K562 (cell line): ENCODE measurements at regions not wholly inside any gene's neighbourhood (a gene's known extent, or its start where the extent isn't known, plus 50 kb on each side); places are given as distances from the start of the nearest gene placed in this dataset.

ENCODE experiments used
- ATAC-seq: fragments of 200-7000 bp; cut with Tn5 transposase; 3 replicates; pipeline ENCODE4 v1.9.1; 2020; ENCODE audit warnings: moderate library complexity
- BruUV-seq: library from RNA; stranded (reverse); fragments of 400-500 nt; replicated peaks from 2 replicates; lab custom pipeline; 2021; lab: Mats Ljungman, UMichigan
- CTCF ChIA-PET: fragments of 300-600 bp; formaldehyde crosslinking; extraction: SDS; loops from one replicate; lab custom pipeline; 2021; ENCODE audit warnings: low intra/inter-chr PET ratio; lab: Yijun Ruan, JAX
- POLR2A ChIA-PET: fragments of 300-600, 350-650 bp; sonication (Branson Sonifier 250); formaldehyde crosslinking; extraction: SDS; loops from one replicate; lab custom pipeline; 2021; ENCODE audit warnings: antibody characterized with exemption, inconsistent platforms; lab: Yijun Ruan, JAX
- DNase-seq, 4 experiments: peaks; one replicate each; pipeline versions ENCODE4 v3.0.0 to v3.0.0-alpha.2; 2011 to 2018; ENCODE audit warnings: low spot score in 3 of 4, mixed read lengths in 3 of 4; ENCODE audit errors: extremely low read depth in 1 of 4
- FAIRE-seq: peaks from 2 replicates; lab custom pipeline; 2011; peaks lifted over from hg19 to GRCh38; lab: Jason Lieb, UNC
- H2AFZ ChIP-seq: 2 replicates; pipeline ENCODE4 v1.6.0; 2011; ENCODE audit warnings: low read depth, low read length, control low read depth, inconsistent platforms
- H3K27ac ChIP-seq: fragments of 200-600 bp; 3 replicates; pipeline ENCODE4 v1.8.0; 2011; ENCODE audit warnings: low read depth, mild to moderate bottlenecking, control low read depth, inconsistent platforms, low read length, moderate library complexity, mixed read lengths; ENCODE audit errors: extremely low read depth
- H3K27me3 ChIP-seq, 2 experiments: fragments of 300-600 bp in 1 of 2; 2 replicates in 1 of 2; 3 replicates in 1 of 2; pipeline versions ENCODE4 v1.6.0 to v1.8.0; 2011; ENCODE audit warnings: inconsistent platforms in 2 of 2, low read length in 2 of 2, mild to moderate bottlenecking in 1 of 2, mixed read lengths in 1 of 2, moderate library complexity in 1 of 2; ENCODE audit not compliant: control insufficient read depth in 2 of 2, insufficient read depth in 2 of 2
- H3K36me3 ChIP-seq: fragments of 300-600 bp; 3 replicates; pipeline ENCODE4 v1.8.0; 2011; ENCODE audit warnings: mild to moderate bottlenecking, low read length, inconsistent platforms; ENCODE audit not compliant: control insufficient read depth, insufficient read depth
- H3K4me1 ChIP-seq, 2 experiments: fragments of 200-600 bp in 1 of 2; replicated peaks in 1 of 2; 2 replicates in 1 of 2; 3 replicates in 1 of 2; pipeline versions ENCODE4 v1.5.1 to v1.8.0; 2011; ENCODE audit warnings: inconsistent platforms in 2 of 2, low read length in 2 of 2, mild to moderate bottlenecking in 1 of 2, mixed read lengths in 1 of 2, moderate library complexity in 1 of 2; ENCODE audit not compliant: control insufficient read depth in 2 of 2, insufficient read depth in 2 of 2
- H3K4me2 ChIP-seq: 2 replicates; pipeline ENCODE4 v1.6.1; 2011; ENCODE audit warnings: low read length, control low read depth, inconsistent platforms, mixed read lengths; ENCODE audit not compliant: insufficient read depth
- H3K4me3 ChIP-seq: fragments of 200-600 bp; sonication (generic), shearing (Covaris generic); 2 replicates; pipeline ENCODE4 v1.5.1; 2016; ENCODE audit warnings: control low read depth, inconsistent platforms
- H3K79me2 ChIP-seq: fragments of 200-600 bp; 3 replicates; pipeline ENCODE4 v1.8.0; 2011; ENCODE audit warnings: low read length, inconsistent platforms; ENCODE audit not compliant: control insufficient read depth, insufficient read depth
- H3K9ac ChIP-seq, 2 experiments: 2 replicates each; pipeline versions ENCODE4 v1.6.0 to v1.6.1; 2011; ENCODE audit warnings: low read depth in 2 of 2, low read length in 2 of 2, control low read depth in 1 of 2, inconsistent platforms in 1 of 2, mild to moderate bottlenecking in 1 of 2, mixed read lengths in 1 of 2; ENCODE audit not compliant: insufficient read depth in 1 of 2
- H3K9me1 ChIP-seq: one replicate; pipeline ENCODE4 v1.6.0; 2011; ENCODE audit warnings: inconsistent platforms, mild to moderate bottlenecking, low read length, moderate library complexity; ENCODE audit not compliant: control insufficient read depth, insufficient read depth
- H3K9me3 ChIP-seq: replicated peaks from 2 replicates; pipeline ENCODE4 v1.5.1; 2011; ENCODE audit warnings: low read depth, low read length, inconsistent platforms; ENCODE audit not compliant: control insufficient read depth, insufficient read depth
- H4K20me1 ChIP-seq: replicated peaks from 2 replicates; pipeline ENCODE4 v1.6.1; 2011; ENCODE audit warnings: low read length, inconsistent platforms, mixed read lengths; ENCODE audit not compliant: control insufficient read depth, insufficient read depth
- HNRNPL ChIP-seq: fragments of 200-400 bp; formaldehyde crosslinking; IDR thresholded peaks from 2 replicates; pipeline ENCODE4 v1.6.1; 2017; ENCODE audit warnings: low read depth, mild to moderate bottlenecking, low read length
- SREBF2 ChIP-seq: sonication (generic); formaldehyde crosslinking; IDR thresholded peaks from 2 replicates; pipeline ENCODE4 v1.4.0; 2020; ENCODE audit warnings: mild to moderate bottlenecking, missing genetic modification reagents
- TAF9B ChIP-seq: fragments of 450-650 bp; IDR thresholded peaks from 2 replicates; pipeline ENCODE4 v1.6.1; 2018; ENCODE audit warnings: mild to moderate bottlenecking; ENCODE audit not compliant: partially characterized antibody
- ZNF121 ChIP-seq: sonication (generic); formaldehyde crosslinking; conservative IDR thresholded peaks from 2 replicates; pipeline ENCODE4 v1.8.0; 2022; ENCODE audit warnings: missing genetic modification reagents
- WGBS: fragments of 100-300 bp; shearing (Covaris generic); methylation state at CpG from one replicate; pipeline ENCODE4 v1.1.6; 2016; ENCODE audit warnings: low coverage, mixed read lengths; ENCODE audit not compliant: insufficient coverage; ENCODE audit errors: missing lambda C conversion rate; 5-methylcytosine and 5-hydroxymethylcytosine counted together
- in situ Hi-C: fragments of 300-500 bp; cut with MboI; formaldehyde crosslinking; loops from 4 replicates; pipeline ENCODE4 v1.15.0; 2018; ENCODE audit warnings: inconsistent platforms, mixed read lengths
- intact Hi-C: fragments of 100-400 bp; cut with micrococcal nuclease; formaldehyde crosslinking; loops from 2 replicates; pipeline ENCODE4 v1.14.2; 2022

DNA sequence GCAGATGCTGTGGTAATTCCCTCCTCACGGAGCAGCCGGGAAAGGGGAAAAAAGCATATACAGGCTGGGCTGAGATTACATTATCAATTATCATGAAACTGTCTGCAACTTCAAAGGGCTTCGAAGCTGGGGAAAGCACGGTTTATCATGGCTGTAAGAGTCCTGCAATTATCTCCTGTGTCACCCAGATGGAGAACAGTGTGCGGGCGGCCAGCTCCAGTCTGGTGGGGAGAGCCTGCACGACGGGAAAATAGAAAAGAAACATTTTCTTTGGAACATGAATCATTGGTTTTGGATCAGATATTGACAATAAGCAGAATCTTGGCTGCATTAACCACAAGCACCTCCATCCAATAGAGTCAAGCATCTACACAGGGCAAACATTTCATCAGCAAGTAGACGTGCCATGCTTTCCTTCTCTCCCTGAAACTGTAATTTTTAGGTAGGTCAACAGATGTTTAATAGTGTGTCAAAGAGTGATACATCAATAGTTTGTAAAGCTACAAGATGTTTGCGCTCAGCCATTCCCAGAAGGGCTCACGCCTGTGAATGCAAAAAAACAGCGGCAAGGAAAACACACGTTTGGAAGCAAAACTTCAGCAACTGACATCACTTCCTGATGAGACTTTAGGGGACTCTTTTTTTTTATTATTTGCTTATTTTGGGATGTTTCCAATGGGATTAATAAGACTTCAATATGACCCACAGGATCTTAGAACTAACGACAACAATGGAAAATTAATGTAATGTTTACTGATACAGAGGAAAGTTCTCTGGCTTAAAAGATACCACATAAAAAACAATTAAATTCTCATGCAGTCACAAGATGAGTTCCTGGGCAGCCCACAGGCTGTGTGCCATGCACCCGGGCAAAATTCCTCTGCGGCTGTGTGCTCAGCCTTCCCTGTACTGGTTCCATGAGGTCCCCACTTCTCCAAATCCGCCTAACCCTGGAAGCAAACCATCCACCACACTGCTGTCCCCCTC lies 111.0 kb upstream of the SALL3 start (continued):
- no peak for TF ChIP-seq HNRNPL
- TF ChIP-seq ZNF121 (CRISPR knock-in tag), result no peak

DNA sequence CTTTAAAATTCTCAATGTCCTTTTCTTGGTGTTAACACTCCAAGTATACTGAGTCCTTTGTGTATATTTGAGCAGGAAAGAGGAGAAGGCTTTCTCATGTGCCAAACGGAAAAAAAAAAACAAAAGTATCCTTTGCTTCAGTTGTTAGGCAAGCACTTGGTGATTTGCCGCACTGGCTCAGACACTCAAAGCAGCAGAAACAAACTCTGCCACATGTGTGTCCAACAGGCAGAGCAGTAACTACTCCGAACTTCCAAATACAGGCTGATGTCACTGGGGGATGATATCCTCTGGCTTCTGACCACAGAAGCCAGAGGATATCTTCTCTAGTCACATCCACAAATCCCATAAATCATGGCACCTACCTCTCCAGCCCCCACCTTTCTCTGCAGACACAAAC lies 108.0 kb upstream of the SALL3 start:
- Histone ChIP-seq H3K9ac (no peak overlapping the region), H3K9me1 (no peaks in the 10 kb centered on the region), H3K27me3 (peaks cover 0 to 21% of the 10 kb centered on the region in 2 experiments; a peak in 3 of 5 replicates), H3K36me3 (no peaks in the 10 kb centered on the region), H3K4me3 (no peak overlapping the region), H2AFZ (no peak overlapping the region), H3K4me2 (no peak overlapping the region), H3K4me1 (no peaks in the 10 kb centered on the region), H3K79me2 (no peaks in the 10 kb centered on the region), H3K9me3 (no peaks in the 10 kb centered on the region), H3K27ac (no peak overlapping the region), H4K20me1 (no peaks in the 10 kb centered on the region)
- in situ Hi-C loops (no loop called here), intact Hi-C loops (no loop called here)
- WGBS, result 0% methylated on average over 1 of the region's 3 CpGs
- ChIA-PET CTCF (no interaction called here), POLR2A (no interaction called here)
- ATAC-seq (no peak), FAIRE-seq (no peak), DNase-seq (no peak)
- TF ChIP-seq SREBF2 (CRISPR knock-in tag) (no peak), TAF9B (no peak)
- no TSS peak for BruUV-seq
